Keratinocyte (primary cell): ENCODE measurements at regions not wholly inside any gene's neighbourhood (a gene's known extent, or its start where the extent isn't known, plus 50 kb on each side); places are given as distances from the start of the nearest gene placed in this dataset.

Experiments used
- DNase-seq: peaks from one replicate; pipeline ENCODE4 v3.0.0-alpha.2; 2011; ENCODE audit warnings: low read depth, missing footprints, low spot score
- FAIRE-seq: peaks from 2 replicates; lab custom pipeline; 2011; peaks lifted over from hg19 to GRCh38; lab: Jason Lieb, UNC
- H2AFZ ChIP-seq: 2 replicates; pipeline ENCODE4 v1.6.0; 2012; ENCODE audit warnings: low read length, control low read depth, inconsistent platforms; ENCODE audit not compliant: control insufficient read depth
- H3K27ac ChIP-seq: 2 replicates; pipeline ENCODE4 v1.5.1; 2011; ENCODE audit warnings: low read length; ENCODE audit not compliant: control insufficient read depth, insufficient read depth
- H3K27me3 ChIP-seq: 3 replicates; pipeline ENCODE4 v1.6.0; 2011; ENCODE audit warnings: low read length; ENCODE audit not compliant: control insufficient read depth, insufficient read depth; ENCODE audit errors: extremely low read depth
- H3K36me3 ChIP-seq, 2 experiments: 2 replicates in 1 of 2; 3 replicates in 1 of 2; pipeline ENCODE4 v1.5.1; 2011; ENCODE audit warnings: low read length in 2 of 2, mild to moderate bottlenecking in 1 of 2; ENCODE audit not compliant: control insufficient read depth in 2 of 2, insufficient read depth in 2 of 2; ENCODE audit errors: extremely low read depth in 1 of 2
- H3K4me1 ChIP-seq: 3 replicates; pipeline ENCODE4 v1.5.1; 2011; ENCODE audit warnings: low read length; ENCODE audit not compliant: control insufficient read depth, insufficient read depth; ENCODE audit errors: extremely low read depth
- H3K4me2 ChIP-seq: 3 replicates; pipeline ENCODE4 v1.6.0; 2011; ENCODE audit warnings: low read depth, low read length; ENCODE audit not compliant: control insufficient read depth, insufficient read depth; ENCODE audit errors: extremely low read depth
- H3K4me3 ChIP-seq, 3 experiments: fragments of 200-600 bp in 1 of 3; sonication (generic) in 1 of 3; 2 replicates in 2 of 3; 3 replicates in 1 of 3; pipeline ENCODE4 v1.5.1; 2011 to 2016; ENCODE audit warnings: low read length in 3 of 3, mild to moderate bottlenecking in 3 of 3, control low read depth in 2 of 3, inconsistent platforms in 1 of 3, low read depth in 1 of 3, mixed read lengths in 1 of 3, mixed run types in 1 of 3, moderate library complexity in 1 of 3; ENCODE audit not compliant: control insufficient read depth in 2 of 3, insufficient read depth in 2 of 3; ENCODE audit errors: extremely low read depth in 1 of 3
- H3K79me2 ChIP-seq: 2 replicates; pipeline ENCODE4 v1.6.0; 2012; ENCODE audit warnings: low read length; ENCODE audit not compliant: control insufficient read depth, insufficient read depth
- H3K9ac ChIP-seq: 3 replicates; pipeline ENCODE4 v1.6.0; 2011; ENCODE audit warnings: low read length; ENCODE audit not compliant: control insufficient read depth, insufficient read depth; ENCODE audit errors: extremely low read depth
- H3K9me1 ChIP-seq: 3 replicates; pipeline ENCODE4 v1.6.0; 2011; ENCODE audit warnings: low read length; ENCODE audit not compliant: control insufficient read depth, insufficient read depth; ENCODE audit errors: extremely low read depth
- H3K9me3 ChIP-seq: 2 replicates; pipeline ENCODE4 v1.5.1; 2012; ENCODE audit warnings: low read depth, low read length; ENCODE audit not compliant: control insufficient read depth
- H4K20me1 ChIP-seq: 3 replicates; pipeline ENCODE4 v1.6.0; 2011; ENCODE audit warnings: low read length; ENCODE audit not compliant: control insufficient read depth, insufficient read depth; ENCODE audit errors: extremely low read depth
- EZH2 ChIP-seq: IDR thresholded peaks from one replicate; pipeline ENCODE4 v1.6.1; 2012; ENCODE audit warnings: inconsistent platforms, mild to moderate bottlenecking, low read length, moderate library complexity
- dilution Hi-C: fragments of 300-500 bp; cut with MboI; formaldehyde crosslinking; loops from one replicate; pipeline ENCODE4 v1.7.0; 2020; ENCODE audit warnings: low sequenced_read_pairs; ENCODE audit not compliant: extremely low pct_ligation_motif_present
- TF ChIP-seq, protein P1 (sequence below), 3 experiments: IDR thresholded peaks in 1 of 3; conservative IDR thresholded peaks in 1 of 3; optimal IDR thresholded peaks in 1 of 3; 2 replicates in 2 of 3; 3 replicates in 1 of 3; pipeline versions ENCODE3 to v1.5.1; 2011; ENCODE audit warnings: low read length in 3 of 3, mild to moderate bottlenecking in 3 of 3, moderate library complexity in 2 of 3, control low read depth in 1 of 3, inconsistent platforms in 1 of 3; ENCODE audit not compliant: insufficient read depth in 2 of 3; ENCODE audit errors: extremely low read depth in 1 of 3

DNA sequence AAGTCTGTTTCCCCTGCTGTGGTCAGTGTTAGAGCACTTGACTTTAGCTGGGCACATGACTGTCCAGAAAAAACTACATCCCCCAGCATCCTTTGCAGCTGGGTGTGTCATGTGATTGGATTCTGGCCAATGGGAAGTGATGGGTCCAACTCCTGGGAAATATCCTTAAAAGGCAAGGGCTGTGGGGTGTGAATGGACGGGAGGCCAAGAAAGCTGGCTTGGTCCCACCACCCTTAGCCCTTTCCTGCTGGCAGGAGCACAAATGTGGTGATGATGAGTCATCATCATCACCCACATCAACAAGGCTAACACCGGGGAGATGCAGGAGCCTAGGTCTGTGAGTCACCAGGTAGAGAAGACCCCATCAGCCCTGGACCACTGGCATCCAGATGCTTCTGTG lies 341.7 kb downstream of the C16orf95 start:
- Histone ChIP-seq H4K20me1 (no peaks in the 10 kb centered on the region), H3K9ac (no peak overlapping the region), H3K27ac (no peak overlapping the region), H3K36me3 (no peaks in the 10 kb centered on the region), H3K9me3 (no peaks in the 10 kb centered on the region), H3K4me3 (no peak overlapping the region), H3K4me2 (no peak overlapping the region), H2AFZ (no peak overlapping the region), H3K79me2 (no peaks in the 10 kb centered on the region), H3K4me1 (no peaks in the 10 kb centered on the region), H3K27me3 (no peaks in the 10 kb centered on the region), H3K9me1 (no peaks in the 10 kb centered on the region)
- FAIRE-seq (peak; percentile 39), DNase-seq (no peak)
- TF ChIP-seq, protein P1, sequence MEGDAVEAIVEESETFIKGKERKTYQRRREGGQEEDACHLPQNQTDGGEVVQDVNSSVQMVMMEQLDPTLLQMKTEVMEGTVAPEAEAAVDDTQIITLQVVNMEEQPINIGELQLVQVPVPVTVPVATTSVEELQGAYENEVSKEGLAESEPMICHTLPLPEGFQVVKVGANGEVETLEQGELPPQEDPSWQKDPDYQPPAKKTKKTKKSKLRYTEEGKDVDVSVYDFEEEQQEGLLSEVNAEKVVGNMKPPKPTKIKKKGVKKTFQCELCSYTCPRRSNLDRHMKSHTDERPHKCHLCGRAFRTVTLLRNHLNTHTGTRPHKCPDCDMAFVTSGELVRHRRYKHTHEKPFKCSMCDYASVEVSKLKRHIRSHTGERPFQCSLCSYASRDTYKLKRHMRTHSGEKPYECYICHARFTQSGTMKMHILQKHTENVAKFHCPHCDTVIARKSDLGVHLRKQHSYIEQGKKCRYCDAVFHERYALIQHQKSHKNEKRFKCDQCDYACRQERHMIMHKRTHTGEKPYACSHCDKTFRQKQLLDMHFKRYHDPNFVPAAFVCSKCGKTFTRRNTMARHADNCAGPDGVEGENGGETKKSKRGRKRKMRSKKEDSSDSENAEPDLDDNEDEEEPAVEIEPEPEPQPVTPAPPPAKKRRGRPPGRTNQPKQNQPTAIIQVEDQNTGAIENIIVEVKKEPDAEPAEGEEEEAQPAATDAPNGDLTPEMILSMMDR (optimal IDR thresholded peaks at IDR 0.05 in 1 of 3, IDR thresholded peaks at IDR 0.05 in 1 of 3, conservative IDR thresholded peaks at IDR 0.05 in 1 of 3; ENCODE audit: extremely low read depth in 1 of 3, insufficient read depth in 2 of 3, low read length in 3 of 3): no peak
- no peak for TF ChIP-seq EZH2
- dilution Hi-C loops: no loop called here

DNA sequence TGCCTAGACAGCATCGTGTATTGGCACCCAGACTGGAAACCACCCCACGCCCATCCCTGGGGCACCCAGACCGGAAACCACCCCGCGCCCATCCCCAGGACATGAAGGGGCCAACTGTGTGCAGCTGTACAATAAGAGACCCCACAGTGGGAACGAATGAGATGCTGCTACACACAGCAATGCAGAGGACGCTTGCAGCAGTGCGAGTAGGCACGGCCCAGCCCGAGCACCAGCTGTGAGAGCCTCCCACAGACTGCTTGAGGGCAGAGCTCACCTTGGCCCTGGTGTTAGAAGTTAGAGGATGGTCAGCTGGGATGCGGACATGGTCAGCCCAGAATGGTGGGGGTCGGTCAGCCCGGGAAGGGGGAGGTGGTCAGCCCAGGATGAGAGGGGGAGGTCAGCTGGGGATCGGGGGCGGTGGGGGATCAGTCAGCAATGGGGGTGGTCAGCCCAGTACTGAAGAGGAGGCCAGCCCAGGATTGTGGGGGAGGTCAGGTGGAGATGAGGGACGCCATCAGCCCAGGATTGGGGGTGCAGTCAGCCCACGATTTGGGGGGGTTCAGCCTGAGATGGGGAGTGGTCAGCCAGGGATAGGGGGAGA lies 340.0 kb downstream of the C16orf95 start:
- TF ChIP-seq EZH2: no peak
- TF ChIP-seq, protein P1 (optimal IDR thresholded peaks at IDR 0.05 in 1 of 3, IDR thresholded peaks at IDR 0.05 in 1 of 3, conservative IDR thresholded peaks at IDR 0.05 in 1 of 3; ENCODE audit: extremely low read depth in 1 of 3, insufficient read depth in 2 of 3, low read length in 3 of 3): no peak
- dilution Hi-C loops: no loop called here

More for the DNA sequence above, 340.0 kb downstream of the C16orf95 start:
- no peak for DNase-seq
- Histone ChIP-seq H3K27me3 (no peaks in the 10 kb centered on the region), H3K79me2 (no peaks in the 10 kb centered on the region), H3K9me3 (no peaks in the 10 kb centered on the region), H3K27ac (no peak overlapping the region), H3K9me1 (no peaks in the 10 kb centered on the region), H3K9ac (no peak overlapping the region), H3K4me2 (no peak overlapping the region), H4K20me1 (no peaks in the 10 kb centered on the region), H3K4me1 (no peaks in the 10 kb centered on the region), H3K4me3 (no peak overlapping the region), H2AFZ (no peak overlapping the region), H3K36me3 (no peaks in the 10 kb centered on the region)
- FAIRE-seq: no peak
